ENCODE measurements at regions not wholly inside any gene's neighbourhood (a gene's known extent, or its start where the extent isn't known, plus 50 kb on each side); places are given as distances from the start of the nearest gene placed in this dataset.

DNA sequence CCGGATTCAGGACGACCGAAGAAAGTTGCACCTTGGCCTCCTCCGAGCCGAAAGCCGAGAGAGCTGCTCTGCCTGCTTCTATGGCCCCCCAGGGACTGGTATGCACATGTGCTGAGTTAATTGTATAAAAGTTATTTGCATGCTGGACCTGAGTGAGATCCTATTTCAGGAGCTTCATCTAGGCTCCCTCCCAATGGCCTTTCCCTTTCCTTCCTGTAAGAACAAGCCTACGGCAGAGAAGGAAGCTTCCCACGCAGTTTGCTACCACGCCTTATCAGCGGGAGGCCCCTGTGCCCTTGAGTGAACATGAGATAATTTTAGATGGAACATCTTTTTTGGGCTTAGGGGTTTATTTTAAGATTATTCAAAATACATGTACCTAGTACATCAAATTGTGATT lies 65.9 kb downstream of the RIN2 start:
- no peak overlapping the region for H3K4me3 ChIP-seq (ENCODE audit: low read depth, low read length)
- TF ChIP-seq, protein P1, sequence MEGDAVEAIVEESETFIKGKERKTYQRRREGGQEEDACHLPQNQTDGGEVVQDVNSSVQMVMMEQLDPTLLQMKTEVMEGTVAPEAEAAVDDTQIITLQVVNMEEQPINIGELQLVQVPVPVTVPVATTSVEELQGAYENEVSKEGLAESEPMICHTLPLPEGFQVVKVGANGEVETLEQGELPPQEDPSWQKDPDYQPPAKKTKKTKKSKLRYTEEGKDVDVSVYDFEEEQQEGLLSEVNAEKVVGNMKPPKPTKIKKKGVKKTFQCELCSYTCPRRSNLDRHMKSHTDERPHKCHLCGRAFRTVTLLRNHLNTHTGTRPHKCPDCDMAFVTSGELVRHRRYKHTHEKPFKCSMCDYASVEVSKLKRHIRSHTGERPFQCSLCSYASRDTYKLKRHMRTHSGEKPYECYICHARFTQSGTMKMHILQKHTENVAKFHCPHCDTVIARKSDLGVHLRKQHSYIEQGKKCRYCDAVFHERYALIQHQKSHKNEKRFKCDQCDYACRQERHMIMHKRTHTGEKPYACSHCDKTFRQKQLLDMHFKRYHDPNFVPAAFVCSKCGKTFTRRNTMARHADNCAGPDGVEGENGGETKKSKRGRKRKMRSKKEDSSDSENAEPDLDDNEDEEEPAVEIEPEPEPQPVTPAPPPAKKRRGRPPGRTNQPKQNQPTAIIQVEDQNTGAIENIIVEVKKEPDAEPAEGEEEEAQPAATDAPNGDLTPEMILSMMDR (IDR thresholded peaks at IDR 0.05; ENCODE audit: borderline replicate concordance, insufficient read depth, low read depth, low read length): no peak

DNA sequence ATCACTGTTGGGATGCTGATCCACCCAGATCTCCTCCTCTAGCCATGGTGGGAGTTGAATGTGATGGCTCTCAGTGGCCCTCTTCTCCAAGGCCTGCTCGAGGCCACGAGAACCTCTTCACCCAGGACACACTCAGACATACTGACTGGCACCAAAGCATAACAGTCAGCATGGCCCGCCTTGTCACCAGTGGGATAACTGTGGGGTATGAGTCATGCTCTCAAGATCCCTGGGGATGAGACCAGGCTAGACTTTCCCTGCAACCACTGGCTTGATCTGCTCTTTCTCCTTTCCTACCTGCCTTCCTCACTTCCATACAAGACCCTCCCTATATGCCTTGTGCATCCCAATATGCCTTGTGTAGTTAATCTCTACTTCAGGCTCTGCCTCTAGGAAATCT lies 66.8 kb downstream of the RIN2 start:
- TF ChIP-seq, protein P1 (IDR thresholded peaks at IDR 0.05; ENCODE audit: borderline replicate concordance, insufficient read depth, low read depth, low read length): no peak
- H3K4me3 ChIP-seq (ENCODE audit: low read depth, low read length): no peak overlapping the region

DNA sequence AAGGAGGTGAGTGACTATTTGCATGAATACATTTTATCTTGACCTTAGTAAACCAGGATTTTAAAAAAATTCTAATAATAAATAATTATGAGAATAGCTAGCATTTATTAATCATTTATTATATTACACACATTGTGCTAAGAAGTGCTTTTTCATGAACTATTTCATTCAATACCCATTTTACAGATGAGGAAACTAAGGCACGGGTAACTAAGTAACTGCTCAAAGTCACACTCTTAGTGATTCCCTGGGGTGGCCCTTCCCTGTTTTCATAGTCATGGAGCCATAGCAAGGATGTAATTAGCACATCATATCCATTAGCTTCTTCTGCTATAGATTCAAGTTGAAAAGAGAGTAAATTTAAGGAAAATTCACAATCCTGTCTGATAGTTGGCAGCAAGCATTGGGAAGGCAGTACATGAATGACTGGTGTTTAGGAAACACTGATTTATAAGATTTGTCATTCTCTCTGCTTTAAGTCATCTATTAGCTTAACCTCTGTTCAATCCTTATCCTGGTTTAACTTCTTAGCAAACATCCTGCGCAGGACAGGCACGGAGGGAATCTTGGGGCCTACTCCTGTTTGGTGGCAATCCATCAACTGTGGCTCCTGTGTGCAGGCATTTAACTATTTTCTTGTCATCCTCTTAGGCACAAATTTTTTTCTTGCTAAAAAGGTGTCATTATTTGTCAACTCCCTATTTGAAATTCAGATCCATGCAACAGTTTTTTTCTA lies 68.3 kb downstream of the RIN2 start:
- no peak overlapping the region for H3K4me3 ChIP-seq (ENCODE audit: low read depth, low read length)
- TF ChIP-seq, protein P1 (IDR thresholded peaks at IDR 0.05; ENCODE audit: borderline replicate concordance, insufficient read depth, low read depth, low read length): no peak

DNA sequence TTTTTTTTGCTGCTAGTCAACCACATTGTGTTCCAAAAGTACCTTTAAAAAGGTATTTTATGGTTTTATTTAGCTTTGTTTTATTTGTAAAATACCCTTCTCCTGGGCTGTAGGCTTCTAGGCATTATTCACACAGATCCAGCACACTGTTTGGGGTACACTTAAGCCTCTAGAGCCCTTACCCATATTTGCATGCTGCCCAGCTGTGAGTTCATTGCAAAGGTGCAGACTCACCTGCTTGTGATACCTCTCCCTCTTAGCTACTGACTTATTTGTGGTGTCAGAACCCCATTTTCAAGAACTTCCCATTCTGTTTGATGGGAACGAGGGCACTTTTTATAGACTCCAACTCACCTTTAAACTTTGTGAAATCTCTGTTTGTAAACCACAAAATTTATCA lies 69.8 kb downstream of the RIN2 start:
- H3K4me3 ChIP-seq (ENCODE audit: low read depth, low read length): no peak overlapping the region
- TF ChIP-seq, protein P1 (IDR thresholded peaks at IDR 0.05; ENCODE audit: borderline replicate concordance, insufficient read depth, low read depth, low read length): no peak

DNA sequence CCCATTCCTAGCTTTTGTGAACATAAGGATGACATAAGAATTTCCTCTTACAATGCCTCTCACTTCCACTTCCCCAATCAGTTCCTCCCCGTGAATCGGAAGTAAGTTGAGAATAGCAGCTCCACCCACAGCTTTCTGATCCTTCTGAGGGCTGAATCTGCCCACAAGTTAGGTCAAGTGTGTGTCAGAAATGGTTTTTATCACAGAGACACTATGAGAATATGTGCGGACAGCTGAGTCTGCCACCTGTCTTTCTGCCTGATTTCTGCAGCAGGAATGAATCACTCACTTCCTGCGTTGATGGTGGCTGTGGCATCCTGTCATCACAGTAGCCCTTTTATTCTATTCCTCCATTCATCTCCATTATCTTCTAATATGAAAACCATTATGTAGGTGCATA lies 70.2 kb downstream of the RIN2 start:
- TF ChIP-seq, protein P1 (IDR thresholded peaks at IDR 0.05; ENCODE audit: borderline replicate concordance, insufficient read depth, low read depth, low read length): no peak
- H3K4me3 ChIP-seq (ENCODE audit: low read depth, low read length): no peak overlapping the region

DNA sequence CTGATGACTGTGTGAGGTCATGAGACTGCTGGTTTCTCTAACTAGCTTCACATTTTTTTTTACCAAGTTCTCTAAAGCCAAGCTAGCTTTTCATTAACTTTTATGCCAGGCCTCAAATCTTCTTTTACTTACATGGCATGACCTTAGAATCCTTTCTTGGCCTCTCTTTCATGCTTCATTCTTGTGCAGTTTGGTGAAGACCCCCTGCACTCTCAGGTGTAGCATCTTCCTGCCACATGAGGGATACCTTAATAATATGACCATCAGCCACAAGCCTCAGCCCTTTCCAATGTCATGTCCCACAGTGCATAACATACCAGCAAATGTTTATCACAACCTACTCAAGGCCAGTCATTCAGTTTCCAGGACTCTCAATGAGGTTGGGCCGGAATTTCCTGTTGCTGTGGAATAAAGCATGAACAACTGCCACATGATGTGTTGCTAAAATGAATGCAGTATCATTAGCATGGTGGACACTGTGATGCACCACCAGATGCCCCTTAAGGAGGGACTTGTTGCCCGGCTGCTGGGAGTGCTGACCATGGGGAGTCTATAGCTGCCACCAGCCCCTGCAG lies 72.2 kb downstream of the RIN2 start:
- H3K4me3 ChIP-seq (ENCODE audit: low read depth, low read length): no peak overlapping the region
- TF ChIP-seq, protein P1 (IDR thresholded peaks at IDR 0.05; ENCODE audit: borderline replicate concordance, insufficient read depth, low read depth, low read length): no peak

DNA sequence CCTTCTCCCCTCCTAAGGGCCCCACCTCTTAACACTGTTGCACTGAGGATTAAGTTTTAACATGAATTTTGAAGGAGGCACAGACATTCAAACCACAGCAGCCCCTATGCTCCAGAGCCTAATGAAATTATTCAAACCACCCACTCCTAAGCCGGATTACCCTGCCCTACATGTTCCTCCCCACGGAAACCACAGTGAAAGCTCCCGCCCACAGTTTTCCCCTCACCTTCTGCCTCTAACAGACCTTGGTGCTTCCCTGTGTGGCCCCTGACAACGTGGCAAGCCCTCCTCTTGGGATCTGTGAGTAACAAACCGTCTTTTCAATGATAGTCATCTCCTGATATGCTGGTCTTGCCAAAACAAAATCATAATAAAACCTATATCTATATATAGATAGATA lies 74.8 kb downstream of the RIN2 start:
- H3K4me3 ChIP-seq (ENCODE audit: low read depth, low read length): no peak overlapping the region

More for the DNA sequence above, 74.8 kb downstream of the RIN2 start:
- TF ChIP-seq, protein P1 (IDR thresholded peaks at IDR 0.05; ENCODE audit: borderline replicate concordance, insufficient read depth, low read depth, low read length): no peak

Measured in GM12875 (cell line).